ENCODE measurements at regions not wholly inside any gene's neighbourhood (a gene's known extent, or its start where the extent isn't known, plus 50 kb on each side); places are given as distances from the start of the nearest gene placed in this dataset.
"Not testable (repeated sequence)": the region's sequence is repeated elsewhere in the genome, so short reads cannot be mapped to it uniquely, and the experiment has no call there.

DNA sequence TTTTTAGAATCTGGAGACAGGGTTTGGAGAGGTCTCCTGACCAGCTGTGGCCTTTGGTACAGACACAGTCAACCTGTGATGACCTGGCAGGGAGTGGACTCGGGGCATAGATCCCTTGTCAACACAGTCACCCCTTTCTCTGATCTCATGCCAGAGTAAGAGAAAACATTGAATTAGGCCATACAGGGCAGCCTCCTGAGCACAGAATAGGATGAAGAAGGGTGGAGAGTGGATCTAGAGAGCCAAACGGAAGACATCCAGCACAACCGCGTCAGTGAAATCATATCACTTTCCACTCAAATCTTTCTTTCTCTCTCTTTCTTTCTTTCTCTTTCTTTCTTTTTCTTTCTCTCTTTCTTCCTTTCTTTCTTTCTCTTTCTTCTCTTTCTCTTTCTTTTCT lies 145.9 kb upstream of the TBX3 start:
- no peaks in the 10 kb centered on the region for H4K20me1 ChIP-seq (ENCODE audit: insufficient read depth, low read length)
- H3K4me2 ChIP-seq (replicated peaks; ENCODE audit: extremely low read depth, low read length, poor library complexity, severe bottlenecking), result no peak overlapping the region
- Mint-ChIP-seq H3K36me3 (no peaks in the 10 kb centered on the region), H3K9me3 (peaks cover 0 to 4% (median 0%) of the 10 kb centered on the region in 7 donors), H3K4me3 (no peak overlapping the region), H3K4me1 (no peaks in the 10 kb centered on the region), H3K27me3 (ENCODE audit: low read depth in 3 of 3) (peaks cover 2 to 12% (median 10%) of the 10 kb centered on the region in 3 donors), H3K27ac (no peak overlapping the region)
- H3K4me1 ChIP-seq (ENCODE audit: control insufficient read depth in 1 of 2, insufficient read depth in 2 of 2, low read length in 2 of 2), result no peaks in the 10 kb centered on the region
- H3K36me3 ChIP-seq (replicated peaks in 1 of 2; ENCODE audit: control insufficient read depth in 1 of 2, insufficient read depth in 2 of 2, low read length in 2 of 2), result no peaks in the 10 kb centered on the region
- DNase-seq, result no peak
- no peak overlapping the region for H3K27ac ChIP-seq (ENCODE audit: low read depth in 1 of 2, low read length in 2 of 2)
- H3K4me3 ChIP-seq (replicated peaks in 1 of 3; ENCODE audit: low read depth in 2 of 3, low read length in 3 of 3), result no peak overlapping the region
- no peak overlapping the region for H3K9ac ChIP-seq (ENCODE audit: insufficient read depth, low read length, poor library complexity, severe bottlenecking)
- 100% methylated on average over 2 of the region's 4 CpGs for WGBS (ENCODE audit: insufficient coverage)
- H3K9me3 ChIP-seq (replicated peaks in 1 of 2; ENCODE audit: control insufficient read depth in 1 of 2, insufficient read depth in 1 of 2, low read length in 2 of 2), result no peaks in the 10 kb centered on the region
- H3K27me3 ChIP-seq (ENCODE audit: control insufficient read depth in 2 of 2, insufficient read depth in 2 of 2, low read length in 2 of 2), result peaks cover 0 to 7% of the 10 kb centered on the region in 2 donors
- H3K79me2 ChIP-seq (ENCODE audit: insufficient read depth, low read length), result no peaks in the 10 kb centered on the region
- TF ChIP-seq, protein P1, sequence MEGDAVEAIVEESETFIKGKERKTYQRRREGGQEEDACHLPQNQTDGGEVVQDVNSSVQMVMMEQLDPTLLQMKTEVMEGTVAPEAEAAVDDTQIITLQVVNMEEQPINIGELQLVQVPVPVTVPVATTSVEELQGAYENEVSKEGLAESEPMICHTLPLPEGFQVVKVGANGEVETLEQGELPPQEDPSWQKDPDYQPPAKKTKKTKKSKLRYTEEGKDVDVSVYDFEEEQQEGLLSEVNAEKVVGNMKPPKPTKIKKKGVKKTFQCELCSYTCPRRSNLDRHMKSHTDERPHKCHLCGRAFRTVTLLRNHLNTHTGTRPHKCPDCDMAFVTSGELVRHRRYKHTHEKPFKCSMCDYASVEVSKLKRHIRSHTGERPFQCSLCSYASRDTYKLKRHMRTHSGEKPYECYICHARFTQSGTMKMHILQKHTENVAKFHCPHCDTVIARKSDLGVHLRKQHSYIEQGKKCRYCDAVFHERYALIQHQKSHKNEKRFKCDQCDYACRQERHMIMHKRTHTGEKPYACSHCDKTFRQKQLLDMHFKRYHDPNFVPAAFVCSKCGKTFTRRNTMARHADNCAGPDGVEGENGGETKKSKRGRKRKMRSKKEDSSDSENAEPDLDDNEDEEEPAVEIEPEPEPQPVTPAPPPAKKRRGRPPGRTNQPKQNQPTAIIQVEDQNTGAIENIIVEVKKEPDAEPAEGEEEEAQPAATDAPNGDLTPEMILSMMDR (IDR thresholded peaks at IDR 0.05), result no peak
- no peak overlapping the region for H2AFZ ChIP-seq (ENCODE audit: insufficient read depth, low read depth, low read length, poor library complexity, severe bottlenecking)
- intact Hi-C loops (cut with micrococcal nuclease), result no loop called here

DNA sequence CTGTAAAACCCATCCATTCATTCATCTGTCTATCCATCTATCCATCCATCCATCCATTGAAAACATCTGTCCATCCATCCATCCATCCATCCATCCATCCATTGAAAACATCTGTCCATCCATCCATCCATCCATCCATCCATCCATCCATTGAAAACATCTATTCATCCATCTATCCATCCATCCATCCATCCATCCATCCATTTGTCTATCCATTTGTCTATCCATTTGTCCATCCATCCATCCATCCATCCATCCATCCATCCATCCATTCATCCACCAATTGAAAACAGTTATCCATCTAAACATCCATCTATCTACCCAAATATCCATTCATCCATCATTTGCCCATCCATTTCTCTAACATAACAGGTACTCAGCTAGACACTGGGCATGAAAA lies 145.3 kb upstream of the TBX3 start:
- H3K27ac Mint-ChIP-seq, result not testable (repeated sequence)

More for the DNA sequence above, 145.3 kb upstream of the TBX3 start:
- DNase-seq; H3K4me1 ChIP-seq (ENCODE audit: control insufficient read depth in 1 of 2, insufficient read depth in 2 of 2, low read length in 2 of 2); H3K4me3 ChIP-seq (replicated peaks in 1 of 3; ENCODE audit: low read depth in 2 of 3, low read length in 3 of 3); H3K9ac ChIP-seq (ENCODE audit: insufficient read depth, low read length, poor library complexity, severe bottlenecking); H3K36me3 ChIP-seq (replicated peaks in 1 of 2; ENCODE audit: control insufficient read depth in 1 of 2, insufficient read depth in 2 of 2, low read length in 2 of 2); H3K79me2 ChIP-seq (ENCODE audit: insufficient read depth, low read length); H3K36me3 Mint-ChIP-seq; intact Hi-C loops (cut with micrococcal nuclease); H3K9me3 ChIP-seq (replicated peaks in 1 of 2; ENCODE audit: control insufficient read depth in 1 of 2, insufficient read depth in 1 of 2, low read length in 2 of 2); H2AFZ ChIP-seq (ENCODE audit: insufficient read depth, low read depth, low read length, poor library complexity, severe bottlenecking); H3K4me2 ChIP-seq (replicated peaks; ENCODE audit: extremely low read depth, low read length, poor library complexity, severe bottlenecking); H3K27me3 ChIP-seq (ENCODE audit: control insufficient read depth in 2 of 2, insufficient read depth in 2 of 2, low read length in 2 of 2); H3K27ac ChIP-seq (ENCODE audit: low read depth in 1 of 2, low read length in 2 of 2); H4K20me1 ChIP-seq (ENCODE audit: insufficient read depth, low read length); H3K4me1 Mint-ChIP-seq; H3K9me3 Mint-ChIP-seq; H3K4me3 Mint-ChIP-seq: not testable (repeated sequence)
- peaks cover 2 to 12% (median 10%) of the 10 kb centered on the region in 3 donors for H3K27me3 Mint-ChIP-seq (ENCODE audit: low read depth in 3 of 3)
